KMS-11 (cell line): ENCODE measurements at regions not wholly inside any gene's neighbourhood (a gene's known extent, or its start where the extent isn't known, plus 50 kb on each side); places are given as distances from the start of the nearest gene placed in this dataset.

Experiments used
- H2AFZ ChIP-seq: fragments of 200-600 bp; sonication (generic); 2 replicates; pipeline ENCODE4 v1.6.1; 2016; ENCODE audit warnings: antibody characterized with exemption, mixed run types, low read depth
- H3K27ac ChIP-seq: fragments of 200-600 bp; sonication (generic); 2 replicates; pipeline ENCODE4 v1.6.1; 2016; ENCODE audit warnings: mild to moderate bottlenecking, mixed run types
- H3K27me3 ChIP-seq: fragments of 200-600 bp; sonication (generic); 2 replicates; pipeline ENCODE4 v1.6.1; 2017; ENCODE audit warnings: mild to moderate bottlenecking, low read depth, mixed run types, moderate library complexity; ENCODE audit not compliant: insufficient read depth
- H3K36me3 ChIP-seq: fragments of 200-600 bp; sonication (generic); 2 replicates; pipeline ENCODE4 v1.6.1; 2017; ENCODE audit warnings: mild to moderate bottlenecking, mixed run types; ENCODE audit not compliant: insufficient read depth
- H3K4me1 ChIP-seq: fragments of 200-600 bp; sonication (generic); 2 replicates; pipeline ENCODE4 v1.6.1; 2016; ENCODE audit warnings: mild to moderate bottlenecking, low read depth, mixed run types; ENCODE audit not compliant: poor library complexity, severe bottlenecking
- H3K4me2 ChIP-seq: fragments of 200-600 bp; sonication (generic); 2 replicates; pipeline ENCODE4 v1.7.0; 2016; ENCODE audit warnings: mild to moderate bottlenecking, mixed run types
- H3K4me3 ChIP-seq: fragments of 200-600 bp; sonication (generic); IDR thresholded peaks from 2 replicates; pipeline ENCODE4 v1.6.1; 2017; ENCODE audit warnings: low read depth, low read length, mixed read lengths; ENCODE audit not compliant: insufficient read depth
- H3K79me2 ChIP-seq: fragments of 200-600 bp; sonication (generic); 2 replicates; pipeline ENCODE4 v1.6.1; 2016; ENCODE audit warnings: low read depth, mixed run types; ENCODE audit not compliant: insufficient read depth
- H3K9ac ChIP-seq: fragments of 200-600 bp; sonication (generic); 2 replicates; pipeline ENCODE4 v1.6.1; 2016; ENCODE audit warnings: mild to moderate bottlenecking, mixed run types
- H4K20me1 ChIP-seq: fragments of 200-600 bp; sonication (generic); 2 replicates; pipeline ENCODE4 v1.6.1; 2016; ENCODE audit warnings: mild to moderate bottlenecking, mixed run types; ENCODE audit not compliant: insufficient read depth
- TF ChIP-seq, protein P1 (sequence below): fragments of 200-600 bp; sonication (generic); conservative IDR thresholded peaks from 2 replicates; pipeline ENCODE4 v1.6.1; 2017; ENCODE audit warnings: low read depth, mild to moderate bottlenecking, antibody characterized with exemption, low read length, moderate library complexity, mixed read lengths

DNA sequence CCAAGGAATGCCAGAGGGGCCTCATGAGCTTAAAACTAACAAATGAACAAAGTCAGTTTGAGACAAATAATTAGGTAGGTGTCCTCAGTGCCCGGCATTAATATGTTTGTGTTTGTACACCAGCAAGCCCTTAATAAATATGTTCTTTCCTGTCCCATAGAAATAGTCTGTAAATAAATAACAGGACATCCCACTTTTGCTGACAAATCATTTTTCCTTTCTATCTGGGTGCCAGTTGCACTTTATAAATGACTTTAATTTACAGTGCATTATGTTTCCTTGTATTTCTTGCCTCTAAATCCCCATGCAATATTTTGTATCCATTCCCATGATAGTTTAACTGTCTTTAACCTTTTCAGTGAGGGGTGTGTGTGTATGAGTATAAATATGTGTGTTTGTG is 170.3 kb downstream of the CBLN1 start:
- H3K27me3 ChIP-seq, result no peaks in the 10 kb centered on the region
- TF ChIP-seq, protein P1, sequence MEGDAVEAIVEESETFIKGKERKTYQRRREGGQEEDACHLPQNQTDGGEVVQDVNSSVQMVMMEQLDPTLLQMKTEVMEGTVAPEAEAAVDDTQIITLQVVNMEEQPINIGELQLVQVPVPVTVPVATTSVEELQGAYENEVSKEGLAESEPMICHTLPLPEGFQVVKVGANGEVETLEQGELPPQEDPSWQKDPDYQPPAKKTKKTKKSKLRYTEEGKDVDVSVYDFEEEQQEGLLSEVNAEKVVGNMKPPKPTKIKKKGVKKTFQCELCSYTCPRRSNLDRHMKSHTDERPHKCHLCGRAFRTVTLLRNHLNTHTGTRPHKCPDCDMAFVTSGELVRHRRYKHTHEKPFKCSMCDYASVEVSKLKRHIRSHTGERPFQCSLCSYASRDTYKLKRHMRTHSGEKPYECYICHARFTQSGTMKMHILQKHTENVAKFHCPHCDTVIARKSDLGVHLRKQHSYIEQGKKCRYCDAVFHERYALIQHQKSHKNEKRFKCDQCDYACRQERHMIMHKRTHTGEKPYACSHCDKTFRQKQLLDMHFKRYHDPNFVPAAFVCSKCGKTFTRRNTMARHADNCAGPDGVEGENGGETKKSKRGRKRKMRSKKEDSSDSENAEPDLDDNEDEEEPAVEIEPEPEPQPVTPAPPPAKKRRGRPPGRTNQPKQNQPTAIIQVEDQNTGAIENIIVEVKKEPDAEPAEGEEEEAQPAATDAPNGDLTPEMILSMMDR, result no peak

DNA sequence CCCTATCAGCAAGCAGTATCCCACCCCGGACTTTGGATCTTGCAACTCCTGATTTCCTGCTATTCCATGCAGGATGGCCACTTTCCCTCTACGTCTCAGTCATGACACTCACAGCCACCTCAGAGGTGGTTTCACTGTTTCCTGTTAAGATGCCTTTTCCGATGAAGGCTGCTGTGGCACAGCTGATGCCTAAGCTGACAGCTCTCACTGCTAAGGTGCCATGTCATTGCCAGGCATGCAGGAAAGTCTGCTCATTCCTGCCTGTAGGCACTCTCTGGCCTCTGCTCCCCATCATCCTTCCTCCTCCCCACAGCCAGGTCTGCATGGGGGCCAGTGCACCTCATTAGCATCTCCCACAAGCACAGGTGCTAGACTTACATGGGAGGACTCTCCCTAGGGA is 173.0 kb downstream of the CBLN1 start:
- H2AFZ ChIP-seq, result no peak overlapping the region
- H3K27ac ChIP-seq, result no peak overlapping the region
- no peaks in the 10 kb centered on the region for H3K4me1 ChIP-seq
- no peaks in the 10 kb centered on the region for H3K36me3 ChIP-seq
- H3K9ac ChIP-seq, result no peak overlapping the region
- H4K20me1 ChIP-seq, result no peaks in the 10 kb centered on the region
- no peak overlapping the region for H3K4me3 ChIP-seq
- no peak overlapping the region for H3K4me2 ChIP-seq
- TF ChIP-seq, protein P1, result no peak
- H3K27me3 ChIP-seq, result no peaks in the 10 kb centered on the region
- H3K79me2 ChIP-seq, result no peaks in the 10 kb centered on the region

More for the DNA sequence above, 170.3 kb downstream of the CBLN1 start:
- no peak overlapping the region for H3K4me3 ChIP-seq
- no peaks in the 10 kb centered on the region for H3K4me1 ChIP-seq
- H3K9ac ChIP-seq, result no peak overlapping the region
- H2AFZ ChIP-seq, result no peak overlapping the region
- no peaks in the 10 kb centered on the region for H4K20me1 ChIP-seq
- H3K36me3 ChIP-seq, result no peaks in the 10 kb centered on the region
- H3K79me2 ChIP-seq, result no peaks in the 10 kb centered on the region
- no peak overlapping the region for H3K4me2 ChIP-seq
- no peak overlapping the region for H3K27ac ChIP-seq

DNA sequence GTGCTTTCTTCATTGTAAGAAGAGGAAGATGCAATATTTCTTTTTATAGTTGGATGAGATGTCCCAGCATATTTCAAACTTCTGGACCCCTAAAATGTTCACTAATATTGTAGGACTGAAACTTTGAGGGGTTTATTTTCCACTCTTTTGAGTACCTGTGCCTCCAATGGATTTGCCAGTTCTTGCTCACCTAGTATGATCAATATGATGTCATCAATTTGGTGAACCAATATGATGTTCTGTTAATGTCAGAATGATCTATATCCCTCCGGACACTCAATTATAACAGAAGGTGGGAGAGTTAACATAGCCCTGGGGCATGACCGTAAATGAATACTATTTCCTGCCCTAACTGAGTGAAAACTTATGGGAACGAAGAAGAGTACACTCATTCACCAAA is 178.3 kb downstream of the CBLN1 start:
- Histone ChIP-seq H3K36me3 (no peaks in the 10 kb centered on the region), H3K4me1 (no peaks in the 10 kb centered on the region), H3K4me2 (no peak overlapping the region), H3K4me3 (no peak overlapping the region), H4K20me1 (no peaks in the 10 kb centered on the region), H3K9ac (no peak overlapping the region), H3K79me2 (no peaks in the 10 kb centered on the region), H3K27me3 (no peaks in the 10 kb centered on the region), H2AFZ (no peak overlapping the region), H3K27ac (no peak overlapping the region)
- TF ChIP-seq, protein P1, result no peak

GRCh38 chr16:49101997-49102396 is 179.6 kb downstream of the CBLN1 start:
- Histone ChIP-seq H2AFZ (no peak overlapping the region), H3K79me2 (no peaks in the 10 kb centered on the region), H3K4me3 (no peak overlapping the region), H3K4me1 (no peaks in the 10 kb centered on the region), H3K27ac (no peak overlapping the region), H3K4me2 (no peak overlapping the region), H4K20me1 (no peaks in the 10 kb centered on the region), H3K27me3 (no peaks in the 10 kb centered on the region), H3K9ac (no peak overlapping the region), H3K36me3 (no peaks in the 10 kb centered on the region)
- TF ChIP-seq, protein P1, result no peak

GRCh38 chr16:49100366-49100765 is 181.3 kb downstream of the CBLN1 start:
- H4K20me1 ChIP-seq, result no peaks in the 10 kb centered on the region

More at GRCh38 chr16:49100366-49100765, 181.3 kb downstream of the CBLN1 start:
- TF ChIP-seq, protein P1, result no peak
- H3K4me3 ChIP-seq, result no peak overlapping the region
- H3K27me3 ChIP-seq, result no peaks in the 10 kb centered on the region
- no peak overlapping the region for H3K9ac ChIP-seq
- H3K27ac ChIP-seq, result no peak overlapping the region
- H2AFZ ChIP-seq, result no peak overlapping the region
- H3K4me1 ChIP-seq, result no peaks in the 10 kb centered on the region
- no peaks in the 10 kb centered on the region for H3K79me2 ChIP-seq
- no peak overlapping the region for H3K4me2 ChIP-seq
- H3K36me3 ChIP-seq, result no peaks in the 10 kb centered on the region
